SK-N-SH (cell line): ENCODE measurements at regions not wholly inside any gene's neighbourhood (a gene's known extent, or its start where the extent isn't known, plus 50 kb on each side); places are given as distances from the start of the nearest gene placed in this dataset.

Experiments used
- CHD2 ChIP-seq: fragments of 150-350 bp; IDR thresholded peaks from 2 replicates; pipeline ENCODE4 v1.6.1; 2018; ENCODE audit warnings: low read length; ENCODE audit not compliant: partially characterized antibody
- EP300 ChIP-seq, 2 experiments: IDR thresholded peaks; 2 replicates each; pipeline versions ENCODE4 v1.4.0 to v1.6.1; 2012; ENCODE audit warnings: borderline replicate concordance in 1 of 2, low read depth in 1 of 2, low read length in 1 of 2
- EZH2phosphoT487 ChIP-seq: fragments of 200-600 bp; sonication (generic); IDR thresholded peaks from 2 replicates; pipeline ENCODE4 v1.6.1; 2017; ENCODE audit warnings: low read depth, mixed run types, mild to moderate bottlenecking, antibody characterized with exemption, moderate library complexity, borderline replicate concordance
- FOSL2 ChIP-seq: IDR thresholded peaks from 2 replicates; pipeline ENCODE4 v1.4.0; 2012; ENCODE audit warnings: low read depth, mild to moderate bottlenecking, moderate library complexity, borderline replicate concordance
- FOXM1 ChIP-seq: IDR thresholded peaks from 2 replicates; pipeline ENCODE4 v1.4.0; 2012; ENCODE audit warnings: low read depth, mild to moderate bottlenecking
- RFX5 ChIP-seq: IDR thresholded peaks from 2 replicates; pipeline ENCODE4 v1.6.1; 2012; ENCODE audit warnings: mild to moderate bottlenecking, improper control_type of control experiment, low read length
- SIN3A ChIP-seq: IDR thresholded peaks from 2 replicates; pipeline ENCODE4 v1.6.1; 2012; ENCODE audit warnings: low read depth, mild to moderate bottlenecking, low read length, moderate library complexity, borderline replicate concordance
- SMC3 ChIP-seq: IDR thresholded peaks from 2 replicates; pipeline ENCODE4 v1.6.1; 2012; ENCODE audit warnings: low read depth, low read length, improper control_type of control experiment
- TF ChIP-seq, protein P1 (sequence below): IDR thresholded peaks from 2 replicates; pipeline ENCODE4 v1.4.0; 2012; ENCODE audit warnings: low read depth
- TF ChIP-seq, protein P2 (sequence below): fragments of 200-600 bp; sonication (generic); IDR thresholded peaks from 2 replicates; pipeline ENCODE4 v1.6.1; 2017; ENCODE audit warnings: antibody characterized with exemption, mild to moderate bottlenecking, moderate library complexity

DNA sequence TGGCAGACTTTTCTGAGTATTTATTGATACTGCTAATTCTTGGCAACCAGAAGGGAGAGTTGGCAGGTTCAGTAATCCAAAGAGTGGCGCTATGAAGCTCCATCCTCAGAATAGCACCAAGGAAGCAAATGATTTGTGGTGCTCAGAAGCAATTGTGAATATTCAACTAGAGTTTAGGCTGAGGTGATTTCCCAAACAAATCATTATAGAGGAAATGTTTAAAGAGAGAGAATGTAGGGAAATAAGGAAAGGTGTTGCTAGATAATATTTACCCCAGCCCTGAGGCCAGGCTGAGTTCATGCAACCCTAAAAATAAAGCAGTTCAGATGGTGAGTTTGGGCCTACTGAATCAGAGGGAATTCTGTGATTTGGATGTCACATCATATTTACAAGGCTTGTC lies 363.4 kb upstream of the PLXNA2 start:
- TF ChIP-seq, protein P1, sequence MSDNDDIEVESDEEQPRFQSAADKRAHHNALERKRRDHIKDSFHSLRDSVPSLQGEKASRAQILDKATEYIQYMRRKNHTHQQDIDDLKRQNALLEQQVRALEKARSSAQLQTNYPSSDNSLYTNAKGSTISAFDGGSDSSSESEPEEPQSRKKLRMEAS, result no peak
- TF ChIP-seq, protein P2, sequence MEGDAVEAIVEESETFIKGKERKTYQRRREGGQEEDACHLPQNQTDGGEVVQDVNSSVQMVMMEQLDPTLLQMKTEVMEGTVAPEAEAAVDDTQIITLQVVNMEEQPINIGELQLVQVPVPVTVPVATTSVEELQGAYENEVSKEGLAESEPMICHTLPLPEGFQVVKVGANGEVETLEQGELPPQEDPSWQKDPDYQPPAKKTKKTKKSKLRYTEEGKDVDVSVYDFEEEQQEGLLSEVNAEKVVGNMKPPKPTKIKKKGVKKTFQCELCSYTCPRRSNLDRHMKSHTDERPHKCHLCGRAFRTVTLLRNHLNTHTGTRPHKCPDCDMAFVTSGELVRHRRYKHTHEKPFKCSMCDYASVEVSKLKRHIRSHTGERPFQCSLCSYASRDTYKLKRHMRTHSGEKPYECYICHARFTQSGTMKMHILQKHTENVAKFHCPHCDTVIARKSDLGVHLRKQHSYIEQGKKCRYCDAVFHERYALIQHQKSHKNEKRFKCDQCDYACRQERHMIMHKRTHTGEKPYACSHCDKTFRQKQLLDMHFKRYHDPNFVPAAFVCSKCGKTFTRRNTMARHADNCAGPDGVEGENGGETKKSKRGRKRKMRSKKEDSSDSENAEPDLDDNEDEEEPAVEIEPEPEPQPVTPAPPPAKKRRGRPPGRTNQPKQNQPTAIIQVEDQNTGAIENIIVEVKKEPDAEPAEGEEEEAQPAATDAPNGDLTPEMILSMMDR, result no peak
- TF ChIP-seq CHD2 (no peak), EZH2phosphoT487 (no peak), EP300 (IDR thresholded peaks at IDR 0.05; ENCODE audit: borderline replicate concordance in 1 of 2, low read depth in 1 of 2, low read length in 1 of 2) (no peak), SIN3A (no peak), FOXM1 (no peak), SMC3 (no peak), RFX5 (no peak), FOSL2 (no peak)
